SK-N-SH treated with all-trans-retinoic acid at 6 μM for 48 hours (cell line): ENCODE measurements at regions not wholly inside any gene's neighbourhood (a gene's known extent, or its start where the extent isn't known, plus 50 kb on each side); places are given as distances from the start of the nearest gene placed in this dataset.

Experiments used
- ARNTL ChIP-seq: fragments of 450-650 bp; formaldehyde crosslinking; IDR thresholded peaks from 2 replicates; pipeline ENCODE4 v1.5.0; 2020; ENCODE audit warnings: low read depth, mild to moderate bottlenecking, moderate library complexity, borderline replicate concordance
- GLIS3 ChIP-seq: fragments of 250-450 bp; sonication (Bioruptor Pico); IDR thresholded peaks from 2 replicates; pipeline ENCODE4 v1.5.0; 2020; ENCODE audit warnings: mild to moderate bottlenecking, moderate library complexity
- OSR1 ChIP-seq: fragments of 250-450 bp; sonication (Bioruptor Pico); IDR thresholded peaks from 2 replicates; pipeline ENCODE4 v1.8.0; 2022; ENCODE audit warnings: moderate library complexity, mild to moderate bottlenecking, inconsistent platforms
- PPARA ChIP-seq: fragments of 250-450 bp; sonication (Bioruptor Pico); IDR thresholded peaks from 2 replicates; pipeline ENCODE4 v1.5.0; 2020; ENCODE audit warnings: mild to moderate bottlenecking, borderline replicate concordance
- TOX ChIP-seq: fragments of 250-450 bp; sonication (Bioruptor Pico); IDR thresholded peaks from 2 replicates; pipeline ENCODE4 v1.8.0; 2021; ENCODE audit warnings: mild to moderate bottlenecking, moderate library complexity, borderline replicate concordance
- ZC3H10 ChIP-seq: fragments of 250-450 bp; sonication (Bioruptor Pico); IDR thresholded peaks from 2 replicates; pipeline ENCODE4 v1.5.1; 2021; ENCODE audit warnings: mild to moderate bottlenecking, moderate library complexity
- ZFP3 ChIP-seq: fragments of 250-450 bp; sonication (Bioruptor Pico); IDR thresholded peaks from 2 replicates; pipeline ENCODE4 v1.5.0; 2020; ENCODE audit warnings: mild to moderate bottlenecking, moderate library complexity
- ZFP30 ChIP-seq: fragments of 450-650 bp; formaldehyde crosslinking; IDR thresholded peaks from 2 replicates; pipeline ENCODE4 v1.5.0; 2022; ENCODE audit warnings: mild to moderate bottlenecking, moderate library complexity
- ZNF565 ChIP-seq: fragments of 450-650 bp; formaldehyde crosslinking; conservative IDR thresholded peaks from 2 replicates; pipeline ENCODE4 v1.5.0; 2020; ENCODE audit warnings: low read depth, mild to moderate bottlenecking, moderate library complexity
- TF ChIP-seq, protein P1 (sequence below): fragments of 250-450 bp; sonication (Bioruptor Pico); IDR thresholded peaks from 2 replicates; pipeline ENCODE4 v1.5.1; 2020; ENCODE audit warnings: low read depth, mild to moderate bottlenecking, moderate library complexity
- TF ChIP-seq, protein P2 (sequence below): fragments of 250-450 bp; sonication (Bioruptor Pico); IDR thresholded peaks from 2 replicates; pipeline ENCODE4 v1.8.0; 2020; ENCODE audit warnings: mild to moderate bottlenecking, moderate library complexity, borderline replicate concordance
- TF ChIP-seq, protein P3 (sequence below): fragments of 250-450 bp; sonication (Bioruptor Pico); IDR thresholded peaks from 2 replicates; pipeline ENCODE4 v1.8.0; 2021; ENCODE audit warnings: low read depth, mild to moderate bottlenecking, moderate library complexity, borderline replicate concordance
- TF ChIP-seq, protein P4 (sequence below): fragments of 250-450 bp; sonication (Bioruptor Pico); IDR thresholded peaks from 2 replicates; pipeline ENCODE4 v1.5.1; 2021; ENCODE audit warnings: mild to moderate bottlenecking, moderate library complexity

DNA sequence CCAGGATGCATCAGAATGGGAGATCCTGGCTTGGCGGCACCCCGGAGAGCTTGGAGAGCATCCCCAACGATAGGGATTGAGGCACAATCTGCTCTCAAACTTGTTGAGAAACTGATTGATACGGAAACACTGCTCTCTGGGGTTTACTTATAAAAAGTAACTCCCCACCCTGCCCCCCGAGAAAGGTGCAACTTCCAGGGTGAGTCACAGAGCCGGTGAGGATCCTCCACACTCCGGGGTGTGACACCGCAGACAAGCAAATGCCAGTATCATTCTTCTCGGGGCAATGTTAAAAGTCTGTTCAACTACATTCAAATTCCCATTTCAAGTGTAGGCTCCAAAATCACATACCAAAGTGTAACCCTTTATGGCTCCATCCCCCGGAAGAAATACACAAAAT lies 84.4 kb upstream of the MLN start:
- TF ChIP-seq, protein P1, sequence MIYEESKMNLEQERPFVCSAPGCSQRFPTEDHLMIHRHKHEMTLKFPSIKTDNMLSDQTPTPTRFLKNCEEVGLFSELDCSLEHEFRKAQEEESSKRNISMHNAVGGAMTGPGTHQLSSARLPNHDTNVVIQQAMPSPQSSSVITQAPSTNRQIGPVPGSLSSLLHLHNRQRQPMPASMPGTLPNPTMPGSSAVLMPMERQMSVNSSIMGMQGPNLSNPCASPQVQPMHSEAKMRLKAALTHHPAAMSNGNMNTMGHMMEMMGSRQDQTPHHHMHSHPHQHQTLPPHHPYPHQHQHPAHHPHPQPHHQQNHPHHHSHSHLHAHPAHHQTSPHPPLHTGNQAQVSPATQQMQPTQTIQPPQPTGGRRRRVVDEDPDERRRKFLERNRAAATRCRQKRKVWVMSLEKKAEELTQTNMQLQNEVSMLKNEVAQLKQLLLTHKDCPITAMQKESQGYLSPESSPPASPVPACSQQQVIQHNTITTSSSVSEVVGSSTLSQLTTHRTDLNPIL (CRISPR knock-in tag): no peak
- TF ChIP-seq, protein P2, sequence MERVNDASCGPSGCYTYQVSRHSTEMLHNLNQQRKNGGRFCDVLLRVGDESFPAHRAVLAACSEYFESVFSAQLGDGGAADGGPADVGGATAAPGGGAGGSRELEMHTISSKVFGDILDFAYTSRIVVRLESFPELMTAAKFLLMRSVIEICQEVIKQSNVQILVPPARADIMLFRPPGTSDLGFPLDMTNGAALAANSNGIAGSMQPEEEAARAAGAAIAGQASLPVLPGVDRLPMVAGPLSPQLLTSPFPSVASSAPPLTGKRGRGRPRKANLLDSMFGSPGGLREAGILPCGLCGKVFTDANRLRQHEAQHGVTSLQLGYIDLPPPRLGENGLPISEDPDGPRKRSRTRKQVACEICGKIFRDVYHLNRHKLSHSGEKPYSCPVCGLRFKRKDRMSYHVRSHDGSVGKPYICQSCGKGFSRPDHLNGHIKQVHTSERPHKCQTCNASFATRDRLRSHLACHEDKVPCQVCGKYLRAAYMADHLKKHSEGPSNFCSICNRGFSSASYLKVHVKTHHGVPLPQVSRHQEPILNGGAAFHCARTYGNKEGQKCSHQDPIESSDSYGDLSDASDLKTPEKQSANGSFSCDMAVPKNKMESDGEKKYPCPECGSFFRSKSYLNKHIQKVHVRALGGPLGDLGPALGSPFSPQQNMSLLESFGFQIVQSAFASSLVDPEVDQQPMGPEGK: no peak
- no peak for TF ChIP-seq OSR1 (CRISPR knock-in tag)
- no peak for TF ChIP-seq PPARA (CRISPR knock-in tag)
- TF ChIP-seq ZFP30: no peak
- TF ChIP-seq ZC3H10: no peak
- TF ChIP-seq ZNF565 (CRISPR knock-in tag): no peak
- TF ChIP-seq, protein P3, sequence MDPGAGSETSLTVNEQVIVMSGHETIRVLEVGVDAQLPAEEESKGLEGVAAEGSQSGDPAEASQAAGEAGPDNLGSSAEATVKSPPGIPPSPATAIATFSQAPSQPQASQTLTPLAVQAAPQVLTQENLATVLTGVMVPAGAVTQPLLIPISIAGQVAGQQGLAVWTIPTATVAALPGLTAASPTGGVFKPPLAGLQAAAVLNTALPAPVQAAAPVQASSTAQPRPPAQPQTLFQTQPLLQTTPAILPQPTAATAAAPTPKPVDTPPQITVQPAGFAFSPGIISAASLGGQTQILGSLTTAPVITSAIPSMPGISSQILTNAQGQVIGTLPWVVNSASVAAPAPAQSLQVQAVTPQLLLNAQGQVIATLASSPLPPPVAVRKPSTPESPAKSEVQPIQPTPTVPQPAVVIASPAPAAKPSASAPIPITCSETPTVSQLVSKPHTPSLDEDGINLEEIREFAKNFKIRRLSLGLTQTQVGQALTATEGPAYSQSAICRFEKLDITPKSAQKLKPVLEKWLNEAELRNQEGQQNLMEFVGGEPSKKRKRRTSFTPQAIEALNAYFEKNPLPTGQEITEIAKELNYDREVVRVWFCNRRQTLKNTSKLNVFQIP (CRISPR knock-in tag): no peak
- TF ChIP-seq TOX (CRISPR knock-in tag): no peak
- TF ChIP-seq ARNTL (CRISPR knock-in tag): no peak
- no peak for TF ChIP-seq ZFP3 (CRISPR knock-in tag)
- no peak for TF ChIP-seq GLIS3 (CRISPR knock-in tag)
- TF ChIP-seq, protein P4, sequence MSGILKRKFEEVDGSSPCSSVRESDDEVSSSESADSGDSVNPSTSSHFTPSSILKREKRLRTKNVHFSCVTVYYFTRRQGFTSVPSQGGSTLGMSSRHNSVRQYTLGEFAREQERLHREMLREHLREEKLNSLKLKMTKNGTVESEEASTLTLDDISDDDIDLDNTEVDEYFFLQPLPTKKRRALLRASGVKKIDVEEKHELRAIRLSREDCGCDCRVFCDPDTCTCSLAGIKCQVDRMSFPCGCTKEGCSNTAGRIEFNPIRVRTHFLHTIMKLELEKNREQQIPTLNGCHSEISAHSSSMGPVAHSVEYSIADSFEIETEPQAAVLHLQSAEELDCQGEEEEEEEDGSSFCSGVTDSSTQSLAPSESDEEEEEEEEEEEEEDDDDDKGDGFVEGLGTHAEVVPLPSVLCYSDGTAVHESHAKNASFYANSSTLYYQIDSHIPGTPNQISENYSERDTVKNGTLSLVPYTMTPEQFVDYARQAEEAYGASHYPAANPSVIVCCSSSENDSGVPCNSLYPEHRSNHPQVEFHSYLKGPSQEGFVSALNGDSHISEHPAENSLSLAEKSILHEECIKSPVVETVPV: no peak
